WTC11 (cell line): ENCODE measurements at regions not wholly inside any gene's neighbourhood (a gene's known extent, or its start where the extent isn't known, plus 50 kb on each side); places are given as distances from the start of the nearest gene placed in this dataset.

Source experiments
- ATAC-seq: fragments of 200-7000 bp; cut with Tn5 transposase; 2 replicates; pipeline ENCODE4 v1.10.0; 2021; ENCODE audit warnings: mild to moderate bottlenecking, moderate library complexity
- CTCF ChIA-PET: fragments of 300-600 bp; sonication (Branson Sonifier 250); formaldehyde crosslinking; loops from one replicate; lab custom pipeline; 2021; ENCODE audit warnings: antibody characterized with exemption; lab: Charles Lee
- POLR2A ChIA-PET: fragments of 350-600 bp; sonication (Branson Sonifier 250); formaldehyde crosslinking; loops from one replicate; lab custom pipeline; 2021; ENCODE audit warnings: antibody characterized with exemption; lab: Charles Lee
- DNase-seq: peaks from one replicate; pipeline ENCODE4 v3.0.0; 2021; ENCODE audit warnings: low spot score
- H3K27ac Mint-ChIP-seq: 2 replicates; pipeline ENCODE4 v1.8.0; 2021; ENCODE audit warnings: mixed read lengths
- H3K27me3 Mint-ChIP-seq: 2 replicates; pipeline ENCODE4 v1.8.0; 2021; ENCODE audit warnings: low read depth, mild to moderate bottlenecking, moderate library complexity, mixed read lengths
- H3K36me3 Mint-ChIP-seq: 2 replicates; pipeline ENCODE4 v1.8.0; 2021; ENCODE audit warnings: mixed read lengths
- H3K4me1 Mint-ChIP-seq: 2 replicates; pipeline ENCODE4 v1.8.0; 2022; ENCODE audit warnings: mixed read lengths
- H3K4me3 Mint-ChIP-seq: 2 replicates; pipeline ENCODE4 v1.8.0; 2021; ENCODE audit warnings: mild to moderate bottlenecking, moderate library complexity, mixed read lengths
- H3K9me3 Mint-ChIP-seq: 2 replicates; pipeline ENCODE4 v1.8.0; 2021; ENCODE audit warnings: mixed read lengths
- CDX4 ChIP-seq: fragments of 250-450 bp; sonication (Bioruptor Pico); IDR thresholded peaks from 2 replicates; pipeline ENCODE4 v1.9.0; 2021; ENCODE audit warnings: moderate library complexity, mild to moderate bottlenecking, inconsistent platforms, borderline replicate concordance
- E2F4 ChIP-seq: sonication (generic); formaldehyde crosslinking; IDR thresholded peaks from 2 replicates; pipeline ENCODE4 v1.8.1; 2022; ENCODE audit warnings: low read depth, mild to moderate bottlenecking, moderate library complexity, missing genetic modification reagents, borderline replicate concordance
- E2F5 ChIP-seq: sonication (generic); formaldehyde crosslinking; IDR thresholded peaks from 2 replicates; pipeline ENCODE4 v1.8.1; 2022; ENCODE audit warnings: mild to moderate bottlenecking, moderate library complexity, missing genetic modification reagents
- FOXJ3 ChIP-seq: sonication (generic); formaldehyde crosslinking; IDR thresholded peaks from 2 replicates; pipeline ENCODE4 v1.9.0; 2021; ENCODE audit warnings: missing genetic modification reagents, mild to moderate bottlenecking, borderline replicate concordance
- FOXP1 ChIP-seq: sonication (generic); formaldehyde crosslinking; IDR thresholded peaks from 2 replicates; pipeline ENCODE4 v1.8.0; 2022; ENCODE audit warnings: missing genetic modification reagents, mild to moderate bottlenecking, moderate library complexity, borderline replicate concordance
- FOXP4 ChIP-seq: sonication (generic); formaldehyde crosslinking; IDR thresholded peaks from 2 replicates; pipeline ENCODE4 v1.8.0; 2022; ENCODE audit warnings: mild to moderate bottlenecking, missing genetic modification reagents
- GRHL2 ChIP-seq: fragments of 250-450 bp; sonication (Bioruptor Pico); IDR thresholded peaks from 2 replicates; pipeline ENCODE4 v1.8.0; 2022; ENCODE audit warnings: mild to moderate bottlenecking, moderate library complexity; ENCODE audit not compliant: insufficient replicate concordance, severe bottlenecking
- HMGA2 ChIP-seq: fragments of 250-450 bp; sonication (Bioruptor Pico); IDR thresholded peaks from 2 replicates; pipeline ENCODE4 v1.4.0; 2021; ENCODE audit warnings: mild to moderate bottlenecking, moderate library complexity
- MXD4 ChIP-seq: fragments of 250-450 bp; sonication (Bioruptor Pico); IDR thresholded peaks from 2 replicates; pipeline ENCODE4 v1.8.0; 2021; ENCODE audit warnings: mild to moderate bottlenecking, moderate library complexity, borderline replicate concordance
- NR1H2 ChIP-seq: sonication (generic); formaldehyde crosslinking; IDR thresholded peaks from 2 replicates; pipeline ENCODE4 v1.9.0; 2021; ENCODE audit warnings: mild to moderate bottlenecking, moderate library complexity, missing genetic modification reagents
- PRDM15 ChIP-seq: sonication (generic); formaldehyde crosslinking; IDR thresholded peaks from 2 replicates; pipeline ENCODE4 v1.8.0; 2022; ENCODE audit warnings: missing genetic modification reagents
- ZNF425 ChIP-seq: fragments of 250-450 bp; sonication (Bioruptor Pico); conservative IDR thresholded peaks from 2 replicates; pipeline ENCODE4 v1.9.0; 2021; ENCODE audit warnings: mild to moderate bottlenecking
- ZNF671 ChIP-seq: fragments of 250-450 bp; sonication (Bioruptor Pico); IDR thresholded peaks from 2 replicates; pipeline ENCODE4 v1.8.0; 2021; ENCODE audit warnings: mild to moderate bottlenecking

GRCh38 chr5:57839025-57839424 is 356.4 kb upstream of the ACTBL2 start:
- Mint-ChIP-seq H3K27ac (no peak overlapping the region), H3K9me3 (peaks cover 16% of the 10 kb centered on the region), H3K36me3 (peaks cover 20% of the 10 kb centered on the region), H3K4me3 (no peak overlapping the region), H3K27me3 (no peaks in the 10 kb centered on the region), H3K4me1 (peaks cover 47% of the 10 kb centered on the region)
- TF ChIP-seq FOXJ3 (CRISPR knock-in tag) (no peak), MXD4 (CRISPR knock-in tag) (no peak), FOXP4 (CRISPR knock-in tag) (no peak)
- ATAC-seq: no peak
- ChIA-PET CTCF (interaction anchor here (1.1 kb wide), 1 partner anchor 191 kb away, joined by 7 read pairs; no protein-coding TSS in a partner anchor), POLR2A (interaction anchor here (0.8 kb wide), 1 partner anchor 66 kb away, joined by 3 read pairs; no protein-coding TSS in a partner anchor)
- no peak for DNase-seq

GRCh38 chr5:57836921-57837320 is 354.3 kb upstream of the ACTBL2 start:
- POLR2A ChIA-PET: no interaction called here
- CTCF ChIA-PET: no interaction called here
- Mint-ChIP-seq H3K9me3 (peaks cover 18% of the 10 kb centered on the region), H3K36me3 (peaks cover 27% of the 10 kb centered on the region), H3K4me1 (peaks cover 39% of the 10 kb centered on the region), H3K27ac (no peak overlapping the region), H3K4me3 (no peak overlapping the region), H3K27me3 (no peaks in the 10 kb centered on the region)
- ATAC-seq (no peak), DNase-seq (no peak)
- TF ChIP-seq E2F4 (no peak), ZNF671 (CRISPR knock-in tag) (no peak), FOXP1 (CRISPR knock-in tag) (no peak), E2F5 (CRISPR knock-in tag) (no peak), NR1H2 (no peak), GRHL2 (CRISPR knock-in tag) (no peak), CDX4 (no peak), HMGA2 (CRISPR knock-in tag) (no peak), ZNF425 (CRISPR knock-in tag) (no peak), PRDM15 (CRISPR knock-in tag) (no peak)
